ENCODE measurements at regions not wholly inside any gene's neighbourhood (a gene's known extent, or its start where the extent isn't known, plus 50 kb on each side); places are given as distances from the start of the nearest gene placed in this dataset.

GRCh38 chr6:146898069-146898887 lies 299.5 kb downstream of the ADGB start:
- Histone ChIP-seq H3K4me1 (no peaks in the 10 kb centered on the region), H3K27me3 (no peaks in the 10 kb centered on the region), H3K4me3 (no peak overlapping the region), H3K27ac (no peak overlapping the region), H3K9me3 (no peaks in the 10 kb centered on the region), H3K36me3 (no peaks in the 10 kb centered on the region)
- TF ChIP-seq POLR2A (IDR thresholded peaks at IDR 0.05) (no peak), CTCF (IDR thresholded peaks at IDR 0.05) (no peak)
- intact Hi-C loops (cut with DNase I; ENCODE audit: low total_unique reads), result no loop called here
- no peak for DNase-seq

GRCh38 chr6:146898888-146899227 lies 300.1 kb downstream of the ADGB start:
- Histone ChIP-seq H3K27ac (no peak overlapping the region), H3K4me1 (no peaks in the 10 kb centered on the region), H3K27me3 (no peaks in the 10 kb centered on the region), H3K36me3 (no peaks in the 10 kb centered on the region), H3K4me3 (no peak overlapping the region), H3K9me3 (no peaks in the 10 kb centered on the region)
- intact Hi-C loops (cut with DNase I; ENCODE audit: low total_unique reads), result no loop called here
- DNase-seq, result no peak
- TF ChIP-seq POLR2A (IDR thresholded peaks at IDR 0.05), result no peak

GRCh38 chr6:146901940-146902816 lies 302.0 kb upstream of the STXBP5 start:
- intact Hi-C loops (cut with DNase I; ENCODE audit: low total_unique reads), result no loop called here

GRCh38 chr6:146902846-146903245 lies 301.4 kb upstream of the STXBP5 start:
- no peak for DNase-seq
- intact Hi-C loops (cut with DNase I; ENCODE audit: low total_unique reads), result no loop called here

More at GRCh38 chr6:146901940-146902816, 302.0 kb upstream of the STXBP5 start:
- Histone ChIP-seq H3K36me3 (no peaks in the 10 kb centered on the region), H3K27me3 (no peaks in the 10 kb centered on the region), H3K9me3 (no peaks in the 10 kb centered on the region), H3K27ac (no peak overlapping the region), H3K4me1 (no peaks in the 10 kb centered on the region), H3K4me3 (no peak overlapping the region)
- DNase-seq, result no peak
- TF ChIP-seq CTCF (IDR thresholded peaks at IDR 0.05), result no peak
- TF ChIP-seq POLR2A (IDR thresholded peaks at IDR 0.05), result no peak

GRCh38 chr6:146903451-146903850 lies 300.8 kb upstream of the STXBP5 start:
- Histone ChIP-seq H3K27ac (no peak overlapping the region), H3K36me3 (no peaks in the 10 kb centered on the region), H3K27me3 (no peaks in the 10 kb centered on the region), H3K4me1 (no peaks in the 10 kb centered on the region), H3K4me3 (no peak overlapping the region), H3K9me3 (no peaks in the 10 kb centered on the region)
- intact Hi-C loops (cut with DNase I; ENCODE audit: low total_unique reads), result no loop called here
- DNase-seq, result no peak
- TF ChIP-seq CTCF (IDR thresholded peaks at IDR 0.05), result no peak
- no peak for TF ChIP-seq POLR2A (IDR thresholded peaks at IDR 0.05)

More at GRCh38 chr6:146902846-146903245, 301.4 kb upstream of the STXBP5 start:
- TF ChIP-seq CTCF (IDR thresholded peaks at IDR 0.05) (no peak), POLR2A (IDR thresholded peaks at IDR 0.05) (no peak)
- H3K4me1 ChIP-seq, result no peaks in the 10 kb centered on the region
- no peaks in the 10 kb centered on the region for H3K9me3 ChIP-seq
- H3K27me3 ChIP-seq, result no peaks in the 10 kb centered on the region
- H3K27ac ChIP-seq, result no peak overlapping the region
- H3K36me3 ChIP-seq, result no peaks in the 10 kb centered on the region
- no peak overlapping the region for H3K4me3 ChIP-seq

Data from uterus (tissue), 3 donors.